HG03103 (cell line): ENCODE measurements at regions not wholly inside any gene's neighbourhood (a gene's known extent, or its start where the extent isn't known, plus 50 kb on each side); places are given as distances from the start of the nearest gene placed in this dataset.

Source experiments
- ATAC-seq: cut with Tn5 transposase; IDR thresholded peaks from one replicate; pipeline ENCODE4 v1.9.1; 2021; ENCODE audit warnings: low read depth; ENCODE audit not compliant: unreplicated experiment

DNA sequence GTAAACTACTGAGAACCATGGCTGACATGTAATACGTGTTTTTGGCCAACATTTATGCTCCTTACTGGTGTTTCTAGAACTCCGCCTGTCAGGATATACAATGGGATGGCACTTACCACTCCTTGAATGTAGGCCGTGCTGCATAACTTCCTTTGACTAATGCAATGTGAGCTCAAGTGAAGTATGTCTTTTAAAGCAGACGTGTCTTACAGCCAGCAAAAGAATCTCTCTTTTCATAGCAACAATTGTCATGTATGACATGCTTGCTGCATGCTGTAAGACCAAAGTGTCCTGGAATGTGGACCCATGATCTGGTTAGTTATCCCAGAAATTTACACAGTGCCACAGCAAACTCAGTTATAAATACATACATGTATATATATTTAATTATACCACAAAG, 1202.7 kb upstream of the PIK3C3 start:
- ATAC-seq = no peak

DNA sequence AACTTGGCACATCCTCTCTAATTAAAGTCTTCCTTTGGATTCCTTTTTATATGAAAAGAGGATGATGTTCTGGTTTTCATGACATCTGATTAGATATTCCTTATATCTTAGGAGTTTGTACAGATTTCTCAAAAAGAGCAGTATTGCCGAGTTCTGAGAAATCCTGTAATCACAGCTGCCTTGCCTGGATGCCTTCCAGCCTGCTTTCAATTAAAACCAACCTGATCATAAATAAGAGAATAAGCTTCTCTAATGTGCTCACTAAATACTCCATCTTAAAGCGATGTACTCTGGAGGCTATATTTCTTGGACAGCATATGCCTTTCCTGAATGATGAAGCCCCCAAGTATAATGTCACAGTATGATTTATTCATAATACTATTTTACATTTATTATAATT, 1203.8 kb upstream of the PIK3C3 start:
- no peak for ATAC-seq

DNA sequence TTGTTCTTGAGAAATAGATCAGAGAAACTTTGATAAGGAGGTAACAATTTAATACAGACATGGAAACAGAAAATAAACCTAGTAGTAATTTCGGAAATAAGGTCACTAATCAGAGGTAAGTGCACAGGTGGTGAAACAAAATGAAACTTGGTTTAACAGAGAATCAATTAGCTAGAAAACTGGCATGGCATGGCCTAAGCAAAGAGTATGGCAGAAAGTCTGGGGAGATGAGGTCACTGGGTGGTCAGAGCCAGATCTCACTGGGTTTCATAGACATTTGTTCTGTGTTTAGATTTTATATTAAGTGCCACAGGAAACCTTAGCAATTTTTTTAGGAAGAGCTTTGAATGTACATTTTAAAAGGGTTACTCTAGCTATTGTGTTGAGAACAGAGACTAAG, 1216.0 kb upstream of the PIK3C3 start:
- ATAC-seq = no peak

DNA sequence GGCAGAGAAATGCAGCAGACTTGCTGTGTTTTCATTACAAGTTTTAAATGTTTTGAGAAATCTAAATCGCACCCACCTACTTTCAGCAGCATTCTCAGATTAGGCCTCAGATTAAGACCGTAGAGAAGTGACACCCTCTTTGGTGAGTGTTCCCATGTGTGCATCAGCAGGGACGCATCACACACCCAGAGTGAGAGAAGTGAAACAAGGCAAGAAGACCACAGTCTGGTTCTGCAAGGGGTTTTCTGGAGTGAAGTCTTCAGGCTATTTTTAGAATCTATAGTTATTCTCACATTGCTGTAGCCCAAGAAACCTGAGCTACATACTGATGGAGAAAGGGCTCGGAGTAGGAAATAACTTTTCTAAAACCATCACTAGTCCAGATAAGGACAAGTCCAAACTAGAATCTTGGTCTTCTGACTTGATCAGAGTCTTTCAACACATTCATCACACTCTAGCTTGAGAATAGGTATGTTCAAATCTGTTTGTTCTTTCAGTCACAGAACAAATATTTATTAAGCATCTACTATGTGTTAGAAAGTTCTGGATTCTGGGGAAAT, 1216.6 kb upstream of the PIK3C3 start:
- no peak for ATAC-seq

DNA sequence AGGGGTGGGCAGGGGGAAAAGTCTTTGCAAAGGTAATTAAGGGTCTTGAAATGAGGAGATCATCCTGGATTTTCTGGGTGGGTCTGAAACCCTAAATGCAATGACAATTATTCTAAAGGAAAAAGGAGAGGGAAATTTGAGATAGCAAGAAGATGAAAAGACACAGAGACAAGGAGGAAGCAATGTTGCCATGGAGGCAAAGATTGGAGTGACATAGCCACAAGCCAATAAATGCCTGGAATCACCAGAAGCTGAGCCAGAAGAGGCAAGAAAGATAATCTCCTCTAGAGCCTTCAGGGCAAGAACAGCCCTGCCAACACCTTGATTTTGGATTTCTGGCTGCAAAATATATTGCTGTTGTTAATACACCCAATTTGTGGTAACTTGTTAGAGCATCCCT, 1246.3 kb upstream of the PIK3C3 start:
- ATAC-seq = no peak

DNA sequence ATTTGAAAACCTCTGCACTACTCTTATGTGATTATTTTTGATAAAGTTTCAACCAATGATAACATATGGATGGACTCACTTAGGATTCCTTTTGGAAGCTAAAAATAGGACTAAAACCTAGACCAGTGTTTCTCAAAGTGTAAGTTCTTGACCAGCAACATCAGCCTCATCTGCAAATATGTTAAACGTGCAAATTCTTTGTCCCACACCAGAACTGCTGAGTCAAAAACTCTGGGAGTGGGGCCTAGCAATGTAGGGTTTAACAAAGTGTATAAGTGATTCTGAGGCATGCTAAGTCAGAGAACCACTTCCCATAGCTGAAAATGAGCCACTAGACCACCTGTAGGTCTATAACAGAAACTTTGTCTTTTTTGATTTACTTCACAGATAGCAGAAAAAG, 1247.2 kb upstream of the PIK3C3 start:
- ATAC-seq = no peak

DNA sequence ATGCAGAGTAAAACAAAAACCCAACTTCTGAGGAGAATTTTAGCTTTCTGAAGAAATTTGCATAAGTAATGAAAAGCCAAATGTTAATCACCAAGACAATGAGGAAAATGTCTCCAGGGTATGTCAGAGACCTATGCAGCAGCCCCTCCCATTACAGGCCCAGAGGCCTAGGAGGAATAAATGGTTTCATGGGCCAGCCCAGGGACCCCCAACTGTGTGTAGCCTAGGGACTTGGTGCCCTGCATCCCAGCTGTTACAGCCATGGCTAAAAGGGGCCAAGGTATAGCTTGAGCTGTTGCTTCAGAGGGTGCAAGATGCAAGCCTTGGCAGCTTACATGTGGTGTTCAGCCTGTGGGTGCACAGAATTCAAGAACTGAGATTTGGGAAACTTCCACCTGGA, 1256.9 kb upstream of the PIK3C3 start:
- no peak for ATAC-seq

DNA sequence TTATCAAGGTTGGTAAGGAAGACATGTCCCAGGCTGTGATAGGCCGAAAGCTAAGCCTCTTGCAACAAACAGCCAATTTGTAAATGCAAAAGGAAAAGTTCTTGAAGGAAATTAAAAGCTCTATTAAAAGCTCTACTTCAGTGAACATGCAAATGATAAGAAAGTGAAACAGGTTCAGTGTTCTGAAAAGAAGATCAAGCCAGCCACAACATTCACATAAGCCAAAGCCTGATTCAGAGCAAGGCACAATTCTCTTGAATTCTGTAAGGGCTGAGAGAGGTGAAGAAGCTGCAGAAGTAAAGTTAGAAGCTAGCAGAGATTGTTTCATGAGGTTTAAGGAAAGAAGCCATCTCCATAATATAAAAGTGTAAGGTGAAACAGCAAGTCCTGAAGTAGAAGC, 1259.5 kb upstream of the PIK3C3 start:
- ATAC-seq = no peak

DNA sequence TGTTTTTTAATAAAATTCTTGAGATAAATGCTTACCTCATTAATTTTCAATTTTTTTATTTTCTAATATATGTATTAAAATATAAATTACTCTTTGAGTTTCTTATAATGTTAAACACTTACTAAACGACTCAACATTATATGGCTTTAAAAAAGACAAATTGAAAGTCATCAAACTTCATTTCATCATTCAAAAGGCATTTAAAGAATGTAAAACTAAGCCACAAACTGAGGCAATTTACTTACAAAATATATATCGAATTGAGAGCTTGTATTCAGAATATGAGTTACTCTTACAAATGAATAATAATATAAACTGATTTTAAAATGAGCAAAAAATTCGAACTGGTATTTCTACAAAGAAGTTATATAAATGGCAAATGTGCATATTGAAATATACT, 1262.2 kb upstream of the PIK3C3 start:
- ATAC-seq = no peak

DNA sequence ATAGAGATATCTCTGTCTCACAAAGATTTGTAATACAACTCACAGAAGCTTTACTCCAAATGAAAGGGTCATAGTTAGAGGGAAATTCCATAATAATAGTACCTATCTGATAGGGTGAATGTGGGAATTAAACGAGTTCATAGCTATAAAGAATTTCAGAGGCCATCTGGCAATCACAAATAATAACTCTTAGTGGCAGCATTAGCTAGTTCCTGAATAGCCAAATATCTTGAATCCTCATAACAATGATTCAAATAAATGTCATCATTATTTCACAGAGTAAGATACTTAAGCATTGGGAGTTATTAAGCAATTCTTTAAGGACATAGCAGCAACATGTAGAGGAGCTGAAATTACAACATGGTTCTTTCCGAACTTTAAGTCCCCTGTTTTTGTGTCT, 1265.0 kb upstream of the PIK3C3 start:
- ATAC-seq = no peak

DNA sequence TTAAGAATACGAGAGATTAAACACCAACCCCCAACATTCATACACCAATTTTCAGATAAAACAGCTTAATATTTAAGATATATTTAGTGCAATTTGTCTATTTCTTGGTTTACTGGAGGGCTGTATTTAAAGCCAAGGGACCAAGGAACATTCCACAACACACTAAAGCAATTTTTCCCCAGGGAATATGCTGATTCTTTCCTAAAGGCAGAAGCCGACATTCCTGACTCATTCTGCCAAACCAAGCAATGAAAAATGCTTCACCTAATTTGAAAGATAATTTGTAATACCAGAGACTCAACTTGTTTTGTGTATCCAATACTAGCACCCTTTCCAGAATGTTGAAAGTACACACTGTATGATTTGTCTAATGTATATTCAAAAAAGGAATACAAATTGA, 1267.6 kb upstream of the PIK3C3 start:
- ATAC-seq = no peak

DNA sequence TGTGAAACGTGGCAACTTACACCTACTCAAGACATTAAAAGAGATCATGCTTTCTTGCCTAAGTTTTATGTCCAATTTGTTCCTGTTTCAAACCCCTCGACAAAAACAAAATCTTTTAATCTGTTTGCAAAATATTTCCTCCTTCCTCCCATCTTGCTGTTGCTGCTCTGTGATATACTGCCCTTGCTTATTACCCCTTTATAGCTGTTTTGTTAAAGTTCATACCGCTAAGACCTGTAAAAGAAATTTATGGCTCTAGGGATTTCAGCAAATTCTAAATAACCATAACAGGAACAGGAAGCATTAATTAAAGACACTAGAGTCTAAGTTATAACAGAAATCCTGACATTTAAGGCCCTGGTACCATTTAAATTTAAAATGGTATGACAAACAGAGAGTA, 1268.2 kb upstream of the PIK3C3 start:
- ATAC-seq = no peak

DNA sequence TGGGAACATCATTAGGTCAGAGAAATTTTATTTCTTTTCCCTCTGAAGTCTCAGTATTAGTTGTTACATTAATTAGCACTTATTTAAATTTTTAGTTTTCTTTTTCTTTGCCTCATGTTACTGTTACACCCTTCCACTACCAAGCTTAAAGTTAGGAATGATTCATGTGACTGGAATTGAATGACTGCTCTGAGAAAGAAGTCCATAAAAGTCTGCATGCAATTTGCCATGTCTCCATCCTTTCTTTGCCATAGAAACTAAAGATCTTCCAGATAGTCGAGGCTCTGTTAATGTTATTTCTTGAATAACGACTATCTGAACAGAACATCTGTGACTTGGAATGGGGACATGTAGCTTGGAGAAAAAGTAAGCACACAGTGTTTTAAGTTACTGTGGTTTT, 1269.8 kb upstream of the PIK3C3 start:
- no peak for ATAC-seq

DNA sequence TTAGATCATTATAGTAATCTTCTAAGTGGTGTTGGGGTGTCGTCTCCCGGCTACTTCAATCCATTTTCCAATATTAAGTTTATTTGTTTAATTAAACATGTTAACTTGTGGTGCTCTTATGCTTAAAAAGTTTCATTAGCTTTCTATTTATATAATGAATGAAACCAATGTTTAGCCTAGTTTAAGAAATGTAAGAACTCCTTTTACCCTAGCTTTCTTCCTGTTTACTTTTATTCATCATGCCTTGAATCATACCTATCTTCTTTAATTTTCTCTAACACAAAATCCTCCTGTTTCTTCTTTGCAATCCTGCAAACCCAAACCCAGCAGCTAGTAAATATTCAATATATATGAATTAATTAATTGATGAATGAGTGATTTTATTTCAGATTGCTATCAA, 1276.7 kb upstream of the PIK3C3 start:
- no peak for ATAC-seq

DNA sequence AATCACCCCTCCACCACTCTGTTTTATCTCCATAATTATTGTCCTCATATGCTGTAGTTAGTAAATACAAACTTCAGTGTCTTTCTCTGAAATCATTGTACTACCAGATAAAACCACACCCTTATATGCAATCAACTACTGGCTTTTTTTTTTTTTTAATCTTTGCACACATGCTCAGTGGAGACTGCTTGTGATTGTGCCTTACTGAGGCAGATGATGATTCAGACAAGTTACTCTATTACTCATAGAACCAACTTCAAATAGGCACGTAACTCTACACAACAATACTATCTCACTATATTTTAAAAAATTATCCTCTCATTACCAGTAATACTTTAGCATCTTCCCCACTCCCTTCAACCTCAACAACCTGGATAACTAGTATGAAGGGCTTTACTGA, 1278.4 kb upstream of the PIK3C3 start:
- ATAC-seq = no peak

DNA sequence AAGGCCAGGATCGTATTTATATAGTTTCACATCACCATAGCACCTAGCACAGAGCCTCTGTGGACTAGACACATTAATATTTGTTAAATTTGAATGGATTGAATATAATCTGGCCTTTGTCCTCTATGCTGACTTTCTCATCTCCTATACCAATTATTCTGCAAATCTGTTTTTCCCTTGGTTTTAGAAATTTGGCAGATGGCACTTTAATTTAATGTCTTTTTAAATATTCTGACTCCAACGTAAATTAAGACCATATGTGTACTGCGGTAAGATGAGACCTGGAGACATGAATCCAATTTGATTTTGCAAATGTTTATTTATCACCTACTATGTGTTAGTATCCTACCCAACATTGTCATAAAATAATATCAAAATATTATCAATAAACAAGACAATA, 1281.9 kb upstream of the PIK3C3 start:
- no peak for ATAC-seq

DNA sequence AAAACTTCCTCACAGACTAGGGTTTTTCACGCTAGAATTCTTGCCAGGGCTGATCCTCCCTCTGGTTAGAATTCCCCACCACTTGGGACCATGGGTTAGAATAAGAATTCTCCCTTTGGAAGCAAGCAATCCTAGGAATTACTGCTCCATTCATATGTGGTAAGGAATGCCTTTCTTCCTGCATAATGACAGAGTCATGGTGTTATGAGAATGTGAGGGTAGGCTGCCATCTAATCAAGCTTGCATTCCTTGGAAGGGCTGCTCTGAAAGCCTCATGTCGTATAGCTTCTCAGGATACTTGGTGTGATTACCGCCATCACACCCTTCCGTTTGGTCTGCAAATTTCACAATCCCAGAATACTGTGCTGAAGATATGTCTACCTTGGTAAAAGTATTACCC, 1282.4 kb upstream of the PIK3C3 start:
- ATAC-seq = no peak

DNA sequence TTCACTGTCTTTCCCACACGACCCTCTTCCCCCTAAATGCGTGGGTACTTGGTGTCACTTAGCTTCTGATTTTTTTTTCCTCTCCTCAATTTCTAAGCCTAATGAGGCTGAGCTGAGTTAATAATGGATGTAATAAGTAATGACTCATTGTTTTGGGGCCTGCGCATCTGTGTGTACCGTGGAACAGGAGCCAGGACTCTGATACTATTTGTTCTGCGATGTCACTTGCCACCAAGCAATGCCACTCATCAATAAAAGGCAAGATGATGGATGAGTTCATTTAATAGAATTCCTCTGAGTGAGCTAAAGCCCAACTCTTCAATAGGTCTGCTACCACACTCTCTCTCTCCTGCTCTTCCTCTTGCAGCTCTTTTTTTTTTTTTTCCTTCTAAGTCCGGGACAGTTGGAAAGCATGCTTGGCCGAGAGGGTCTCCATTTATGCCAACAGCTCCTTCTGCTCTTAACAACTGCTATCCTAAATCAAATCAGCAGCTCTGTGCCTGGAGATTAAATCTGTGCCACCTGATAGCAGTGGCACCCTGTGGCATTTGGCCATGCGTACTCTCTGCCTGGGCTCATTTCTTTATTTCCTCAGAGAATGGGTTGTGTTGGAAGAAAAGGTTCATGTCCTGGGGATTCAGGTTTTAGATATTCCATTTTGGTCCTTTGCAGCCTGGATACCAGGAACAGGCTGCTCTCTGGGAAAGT, 1284.2 kb upstream of the PIK3C3 start:
- no peak for ATAC-seq

DNA sequence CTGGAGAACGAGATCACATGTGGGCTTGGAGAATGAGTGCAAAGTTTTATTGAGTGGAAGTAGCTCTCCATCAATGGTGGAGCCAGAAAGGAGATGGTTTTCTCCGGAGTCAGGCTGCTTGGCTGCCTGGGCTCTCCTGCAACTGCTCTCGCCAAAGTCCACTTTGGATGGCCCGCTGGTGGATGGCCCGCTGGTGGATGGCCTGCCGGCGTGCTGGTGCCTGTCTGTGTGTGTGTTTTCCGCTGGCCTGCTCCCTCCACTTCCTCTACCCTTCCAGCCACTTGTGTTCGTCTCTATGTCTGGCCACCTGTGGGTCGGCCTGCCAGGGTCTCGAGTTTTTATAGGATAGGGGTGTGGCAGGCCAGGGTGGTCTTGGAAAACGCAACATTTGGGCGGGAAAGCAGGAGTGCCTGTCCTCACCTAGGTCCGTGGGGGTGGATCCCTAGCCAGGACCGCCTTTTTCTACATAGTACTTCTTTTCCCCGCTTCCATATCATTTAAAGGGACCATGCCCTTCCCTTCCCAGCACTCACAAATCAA, 1292.1 kb upstream of the PIK3C3 start:
- no peak for ATAC-seq

DNA sequence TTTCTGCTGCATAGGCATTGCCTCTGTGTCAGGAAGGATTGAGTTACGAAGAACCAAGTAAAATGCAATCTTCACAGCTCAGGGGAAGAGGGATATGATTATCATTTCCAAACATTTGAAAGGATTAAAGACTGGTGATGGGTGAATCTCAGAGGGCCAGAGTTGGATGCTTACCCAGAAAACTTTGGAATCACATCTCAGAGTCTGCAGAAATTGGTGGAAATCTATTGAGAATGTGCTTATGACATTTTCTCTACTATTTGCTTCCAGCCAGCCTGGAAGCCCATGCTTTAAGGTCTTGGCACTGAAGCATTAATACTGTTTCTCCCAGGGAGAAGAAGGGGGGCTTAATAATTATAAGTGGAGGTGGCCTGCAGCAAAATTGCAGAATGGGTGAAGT, 1301.4 kb upstream of the PIK3C3 start:
- ATAC-seq = no peak

DNA sequence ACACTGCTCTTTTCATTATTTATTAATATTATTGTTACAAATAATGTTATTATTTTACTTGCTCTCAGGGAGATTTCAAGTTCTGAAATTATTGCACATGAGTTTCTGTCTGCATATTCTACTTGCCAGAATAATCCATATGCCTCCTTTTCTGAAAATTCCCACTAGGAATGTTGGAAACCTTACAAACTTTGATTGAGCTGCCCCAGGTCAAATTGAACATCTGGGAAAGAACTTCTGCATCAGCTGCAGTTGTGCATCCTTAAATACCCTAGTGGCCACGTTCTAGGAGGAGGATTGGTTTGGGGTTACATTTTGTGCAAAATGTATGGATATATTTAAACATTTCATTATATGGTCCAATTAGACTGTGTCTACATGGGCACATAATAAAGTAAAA, 1302.7 kb upstream of the PIK3C3 start:
- ATAC-seq = no peak

DNA sequence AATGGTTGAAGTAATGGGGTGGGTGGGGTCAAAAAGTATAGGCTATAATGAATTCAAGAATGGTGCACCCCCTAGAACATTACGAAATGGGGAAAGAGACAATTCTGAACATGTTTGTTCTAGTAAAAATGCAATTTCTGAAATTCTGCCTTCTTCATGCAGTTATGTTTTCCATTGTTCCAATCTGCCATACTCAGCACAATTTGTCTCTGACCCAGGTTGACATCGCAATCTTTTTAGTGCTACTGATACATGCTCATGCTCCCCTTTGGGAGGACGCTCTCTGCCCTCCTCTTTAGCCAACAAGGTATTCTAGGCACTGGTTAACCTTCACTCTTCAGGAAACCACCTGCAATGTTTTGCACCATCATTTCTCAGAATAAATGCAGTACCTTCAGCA, 1303.9 kb upstream of the PIK3C3 start:
- ATAC-seq = no peak
